Mucosa of rectum (tissue), 2 donors: ENCODE measurements at regions not wholly inside any gene's neighbourhood (a gene's known extent, or its start where the extent isn't known, plus 50 kb on each side); places are given as distances from the start of the nearest gene placed in this dataset.
"Not testable (repeated sequence)": the region's sequence is repeated elsewhere in the genome, so short reads cannot be mapped to it uniquely, and the experiment has no call there.

Source experiments
- H3K27ac ChIP-seq, 2 donors: one replicate each; pipeline ENCODE4 v1.7.0; 2013; ENCODE audit warnings: inconsistent platforms in 2 of 2, low read depth in 2 of 2, low read length in 2 of 2
- H3K27me3 ChIP-seq, 2 donors: one replicate each; pipeline ENCODE4 v1.7.0; 2013; ENCODE audit warnings: low read length in 2 of 2; ENCODE audit not compliant: control insufficient read depth in 2 of 2, insufficient read depth in 2 of 2
- H3K36me3 ChIP-seq, 2 donors: one replicate each; pipeline ENCODE4 v1.7.0; 2013; ENCODE audit warnings: low read length in 2 of 2; ENCODE audit not compliant: control insufficient read depth in 2 of 2, insufficient read depth in 2 of 2
- H3K4me1 ChIP-seq, 2 donors: one replicate each; pipeline ENCODE4 v1.7.0; 2013; ENCODE audit warnings: low read length in 2 of 2, mild to moderate bottlenecking in 1 of 2; ENCODE audit not compliant: control insufficient read depth in 2 of 2, insufficient read depth in 2 of 2
- H3K4me3 ChIP-seq, 2 donors: one replicate each; pipeline ENCODE4 v1.7.0; 2013; ENCODE audit warnings: low read length in 2 of 2
- H3K9ac ChIP-seq, 2 donors: one replicate each; pipeline ENCODE4 v1.7.0; 2013; ENCODE audit warnings: low read length in 2 of 2, low read depth in 1 of 2, mild to moderate bottlenecking in 1 of 2
- H3K9me3 ChIP-seq, 2 donors: one replicate each; pipeline ENCODE4 v1.7.0; 2013; ENCODE audit warnings: low read length in 2 of 2; ENCODE audit not compliant: control insufficient read depth in 2 of 2
- donor health status: healthy.
- donor health status: Normal muscosa, but diverticular disease.

- no peak overlapping the region for H3K9ac ChIP-seq
- peaks cover 0 to 4% of the 10 kb centered on the region in 2 donors for H3K9me3 ChIP-seq
- H3K4me3 ChIP-seq, result no peak overlapping the region
- no peak overlapping the region for H3K27ac ChIP-seq
- H3K4me1 ChIP-seq, result no peaks in the 10 kb centered on the region
- no peaks in the 10 kb centered on the region for H3K36me3 ChIP-seq
- no peaks in the 10 kb centered on the region for H3K27me3 ChIP-seq
These were observed 107.5 kb downstream of the EOMES start for GRCh38 chr3:27614592-27614991.

GRCh38 chr3:27613846-27614500 is 108.2 kb downstream of the EOMES start:
- H3K27ac ChIP-seq, result no peak overlapping the region
- H3K36me3 ChIP-seq, result no peaks in the 10 kb centered on the region

GRCh38 chr3:27610800-27611525 is 111.2 kb downstream of the EOMES start:
- Histone ChIP-seq H3K27ac (no peak overlapping the region), H3K36me3 (no peaks in the 10 kb centered on the region), H3K27me3 (no peaks in the 10 kb centered on the region), H3K4me1 (peaks cover 0 to 2% of the 10 kb centered on the region in 2 donors), H3K9ac (no peak overlapping the region), H3K4me3 (no peak overlapping the region), H3K9me3 (peaks cover 0 to 4% of the 10 kb centered on the region in 2 donors)

More at GRCh38 chr3:27613846-27614500, 108.2 kb downstream of the EOMES start:
- Histone ChIP-seq H3K4me3 (no peak overlapping the region), H3K9me3 (peaks cover 0 to 4% of the 10 kb centered on the region in 2 donors), H3K27me3 (no peaks in the 10 kb centered on the region), H3K4me1 (no peaks in the 10 kb centered on the region), H3K9ac (no peak overlapping the region)

GRCh38 chr3:27607370-27607769 is 114.8 kb downstream of the EOMES start:
- no peak overlapping the region for H3K27ac ChIP-seq
- no peak overlapping the region for H3K4me3 ChIP-seq
- no peaks in the 10 kb centered on the region for H3K27me3 ChIP-seq
- no peak overlapping the region for H3K9ac ChIP-seq
- peaks cover 0 to 2% of the 10 kb centered on the region in 2 donors for H3K4me1 ChIP-seq
- H3K36me3 ChIP-seq, result no peaks in the 10 kb centered on the region
- H3K9me3 ChIP-seq, result no peaks in the 10 kb centered on the region

GRCh38 chr3:27606537-27606936 is 115.6 kb downstream of the EOMES start:
- Histone ChIP-seq H3K4me1 (peaks cover 0 to 2% of the 10 kb centered on the region in 2 donors), H3K4me3 (no peak overlapping the region), H3K27me3 (no peaks in the 10 kb centered on the region), H3K9ac (no peak overlapping the region), H3K36me3 (no peaks in the 10 kb centered on the region), H3K9me3 (no peaks in the 10 kb centered on the region), H3K27ac (no peak overlapping the region)

DNA sequence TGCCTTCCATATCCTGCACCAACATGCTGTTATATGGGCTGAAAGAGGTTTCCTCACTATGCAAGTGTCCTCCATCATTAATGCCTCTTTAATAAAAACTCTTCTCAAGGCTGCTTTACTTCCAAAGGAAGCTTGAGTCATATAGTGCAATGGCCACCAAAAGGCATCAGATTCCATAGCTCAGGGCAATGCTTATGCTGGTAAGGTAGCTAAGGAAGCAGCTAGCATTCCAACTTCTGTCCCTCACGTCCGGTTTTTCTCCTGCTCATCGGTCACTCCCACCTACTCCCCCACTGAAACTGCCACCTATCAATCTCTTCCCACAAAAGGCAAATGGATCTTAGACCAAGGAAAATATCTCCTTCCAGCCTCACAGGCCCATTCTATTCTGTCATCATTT is 117.1 kb upstream of the SLC4A7 start:
- not testable (repeated sequence) for H3K9me3 ChIP-seq, H3K27me3 ChIP-seq, H3K4me1 ChIP-seq, H3K4me3 ChIP-seq, H3K27ac ChIP-seq, H3K36me3 ChIP-seq, H3K9ac ChIP-seq

- H3K9me3 ChIP-seq, H3K27ac ChIP-seq, H3K27me3 ChIP-seq, H3K4me3 ChIP-seq, H3K4me1 ChIP-seq, H3K9ac ChIP-seq, H3K36me3 ChIP-seq: not testable (repeated sequence)
These were observed 115.6 kb upstream of the SLC4A7 start for GRCh38 chr3:27599741-27600140.

DNA sequence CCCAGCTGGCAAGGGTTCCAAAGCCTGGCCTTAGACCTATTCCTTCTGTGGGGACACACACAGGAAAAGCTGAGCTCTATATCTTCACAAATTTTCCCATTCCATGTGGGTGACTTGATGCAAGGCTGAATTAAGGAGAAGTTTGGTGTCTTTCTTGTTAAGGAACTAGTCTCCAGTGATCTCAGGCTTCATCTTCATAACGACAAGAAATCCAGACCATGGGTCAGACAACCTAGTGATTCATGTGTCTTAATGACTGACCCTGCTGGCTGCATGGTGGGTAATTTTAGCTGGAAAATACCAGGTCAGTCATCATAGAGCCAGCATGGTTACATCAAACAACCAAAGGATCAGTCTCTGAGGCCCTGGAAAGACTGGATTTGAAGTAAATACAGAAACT is 112.7 kb upstream of the SLC4A7 start:
- H3K9ac ChIP-seq, result no peak overlapping the region
- no peaks in the 10 kb centered on the region for H3K27me3 ChIP-seq
- no peaks in the 10 kb centered on the region for H3K36me3 ChIP-seq
- no peak overlapping the region for H3K27ac ChIP-seq
- H3K9me3 ChIP-seq, result no peaks in the 10 kb centered on the region
- H3K4me3 ChIP-seq, result no peak overlapping the region
- H3K4me1 ChIP-seq, result peaks cover 0 to 4% of the 10 kb centered on the region in 2 donors

GRCh38 chr3:27596334-27596841 is 112.2 kb upstream of the SLC4A7 start:
- Histone ChIP-seq H3K9me3 (no peaks in the 10 kb centered on the region), H3K27ac (no peak overlapping the region), H3K9ac (no peak overlapping the region), H3K4me1 (peaks cover 4 to 5% of the 10 kb centered on the region in 2 donors), H3K4me3 (no peak overlapping the region), H3K36me3 (no peaks in the 10 kb centered on the region), H3K27me3 (no peaks in the 10 kb centered on the region)

DNA sequence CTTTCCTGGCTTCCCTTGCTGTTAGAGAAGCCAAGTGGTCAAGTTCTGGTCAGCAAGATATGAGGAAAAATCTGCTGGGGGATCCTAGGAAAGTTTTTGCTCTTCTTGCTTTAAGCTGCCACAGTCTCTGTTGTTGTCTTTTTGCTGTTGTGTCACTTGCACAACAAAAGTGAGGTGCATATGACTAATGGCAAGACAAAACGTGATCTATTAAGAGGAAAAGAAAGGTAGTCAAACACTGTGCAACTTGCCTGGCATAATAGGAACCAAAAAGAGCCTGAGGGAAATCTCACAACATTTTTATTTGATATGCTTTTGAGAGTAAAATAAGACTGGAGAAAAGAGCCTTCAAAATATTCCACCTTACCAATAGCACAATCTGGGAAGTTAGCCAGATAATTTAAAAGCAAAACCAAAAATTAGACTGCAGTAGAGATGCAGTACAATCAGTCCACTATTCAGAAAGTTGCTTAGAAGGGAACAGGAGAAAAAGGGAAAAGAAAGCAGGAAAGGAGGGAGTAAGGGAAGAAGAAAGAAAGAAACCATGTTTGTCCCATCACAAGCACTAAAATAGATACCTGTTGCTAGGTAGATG is 110.0 kb upstream of the SLC4A7 start:
- Histone ChIP-seq H3K4me3 (no peak overlapping the region), H3K4me1 (peaks cover 8 to 15% of the 10 kb centered on the region in 2 donors), H3K27ac (no peak overlapping the region), H3K36me3 (no peaks in the 10 kb centered on the region), H3K9me3 (no peaks in the 10 kb centered on the region), H3K9ac (no peak overlapping the region), H3K27me3 (no peaks in the 10 kb centered on the region)
